Uterus (tissue), 2 donors: ENCODE measurements at regions not wholly inside any gene's neighbourhood (a gene's known extent, or its start where the extent isn't known, plus 50 kb on each side); places are given as distances from the start of the nearest gene placed in this dataset.

Experiments used
- POLR2A ChIP-seq, 2 donors: fragments of 450-650 bp; IDR thresholded peaks; one replicate each; pipeline ENCODE4 v1.6.1; 2016; ENCODE audit warnings: antibody characterized with exemption in 2 of 2, mild to moderate bottlenecking in 1 of 2, moderate library complexity in 1 of 2
- TF ChIP-seq, protein P1 (sequence below), 4 experiments: fragments of 200-600 bp in 2 of 4; fragments of 450-650 bp in 2 of 4; sonication (generic) in 2 of 4; IDR thresholded peaks; one replicate each; pipeline ENCODE4 v1.5.1; 2016 to 2019; ENCODE audit warnings: antibody characterized with exemption in 4 of 4, mild to moderate bottlenecking in 2 of 4, moderate library complexity in 1 of 4

DNA sequence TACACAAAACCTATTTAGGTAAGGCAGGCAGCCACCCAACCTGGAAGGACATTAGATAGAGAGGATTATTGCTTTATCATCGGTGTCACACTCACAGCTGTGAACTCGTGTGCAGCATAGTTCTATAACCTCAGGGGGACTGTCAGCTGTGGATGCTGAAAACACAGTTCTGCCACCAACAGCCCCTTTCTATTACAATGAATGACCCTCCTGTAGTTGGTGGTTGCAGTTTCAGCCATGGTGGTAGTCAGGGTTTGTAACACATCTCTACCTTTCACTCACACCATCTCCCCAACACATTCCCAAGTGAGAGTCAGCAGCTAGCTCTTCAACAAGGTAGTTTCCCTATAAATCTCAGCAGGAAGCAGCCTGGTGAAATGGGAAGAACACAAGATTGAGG is 136.8 kb downstream of the ZC3H11B start:
- TF ChIP-seq, protein P1, sequence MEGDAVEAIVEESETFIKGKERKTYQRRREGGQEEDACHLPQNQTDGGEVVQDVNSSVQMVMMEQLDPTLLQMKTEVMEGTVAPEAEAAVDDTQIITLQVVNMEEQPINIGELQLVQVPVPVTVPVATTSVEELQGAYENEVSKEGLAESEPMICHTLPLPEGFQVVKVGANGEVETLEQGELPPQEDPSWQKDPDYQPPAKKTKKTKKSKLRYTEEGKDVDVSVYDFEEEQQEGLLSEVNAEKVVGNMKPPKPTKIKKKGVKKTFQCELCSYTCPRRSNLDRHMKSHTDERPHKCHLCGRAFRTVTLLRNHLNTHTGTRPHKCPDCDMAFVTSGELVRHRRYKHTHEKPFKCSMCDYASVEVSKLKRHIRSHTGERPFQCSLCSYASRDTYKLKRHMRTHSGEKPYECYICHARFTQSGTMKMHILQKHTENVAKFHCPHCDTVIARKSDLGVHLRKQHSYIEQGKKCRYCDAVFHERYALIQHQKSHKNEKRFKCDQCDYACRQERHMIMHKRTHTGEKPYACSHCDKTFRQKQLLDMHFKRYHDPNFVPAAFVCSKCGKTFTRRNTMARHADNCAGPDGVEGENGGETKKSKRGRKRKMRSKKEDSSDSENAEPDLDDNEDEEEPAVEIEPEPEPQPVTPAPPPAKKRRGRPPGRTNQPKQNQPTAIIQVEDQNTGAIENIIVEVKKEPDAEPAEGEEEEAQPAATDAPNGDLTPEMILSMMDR (IDR thresholded peaks at IDR 0.05): no peak
- TF ChIP-seq POLR2A (IDR thresholded peaks at IDR 0.05): no peak
